ENCODE measurements at regions not wholly inside any gene's neighbourhood (a gene's known extent, or its start where the extent isn't known, plus 50 kb on each side); places are given as distances from the start of the nearest gene placed in this dataset.

- TF ChIP-seq CTCF (IDR thresholded peaks at IDR 0.05 in 8 of 11, conservative IDR thresholded peaks at IDR 0.05 in 3 of 11) = no peak
- no peak for TF ChIP-seq POLR2AphosphoS5 (IDR thresholded peaks at IDR 0.05)
- TF ChIP-seq POLR2A (IDR thresholded peaks at IDR 0.05) = no peak
These were observed 372.7 kb upstream of the PSMD7 start for GRCh38 chr16:73923951-73924350.

Measured in spleen (tissue), 7 donors.